ENCODE measurements at regions not wholly inside any gene's neighbourhood (a gene's known extent, or its start where the extent isn't known, plus 50 kb on each side); places are given as distances from the start of the nearest gene placed in this dataset.

- no peak overlapping the region for H3K18ac ChIP-seq (ENCODE audit: extremely low read depth, low read length)
- H3K36me3 ChIP-seq (ENCODE audit: control insufficient read depth in 2 of 4, insufficient read depth in 4 of 4, low read length in 3 of 4), result no peaks in the 10 kb centered on the region
- no peak overlapping the region for H2BK120ac ChIP-seq (replicated peaks; ENCODE audit: low read depth, low read length)
- H3K9me3 ChIP-seq (ENCODE audit: insufficient read depth in 2 of 2, low read depth in 1 of 2, low read length in 1 of 2), result no peaks in the 10 kb centered on the region
- no peak overlapping the region for H3K14ac ChIP-seq (ENCODE audit: insufficient read length)
- FAIRE-seq (no peak), DNase-seq (ENCODE audit: low read depth in 1 of 2, low spot score in 2 of 2) (no peak)
- H2BK5ac ChIP-seq (ENCODE audit: low read depth, low read length), result no peak overlapping the region
- H4K8ac ChIP-seq (ENCODE audit: extremely low read depth, insufficient read depth, low read length), result no peak overlapping the region
- H4K5ac ChIP-seq (ENCODE audit: insufficient read length, low read depth, low read length), result no peak overlapping the region
- no peak overlapping the region for H2AFZ ChIP-seq (ENCODE audit: low read length)
- no peaks in the 10 kb centered on the region for H3K79me2 ChIP-seq (ENCODE audit: control insufficient read depth in 1 of 2, insufficient read depth in 2 of 2, low read length in 2 of 2)
- H3K4ac ChIP-seq (replicated peaks; ENCODE audit: insufficient read length, low read depth, low read length), result no peak overlapping the region
- no peak overlapping the region for H3K23ac ChIP-seq (ENCODE audit: insufficient read length)
- no peak overlapping the region for H2AK5ac ChIP-seq (ENCODE audit: low read depth, low read length)
- H3K27me3 ChIP-seq (replicated peaks in 1 of 4; ENCODE audit: control insufficient read depth in 3 of 4, extremely low read depth in 1 of 4, insufficient read depth in 3 of 4, low read length in 3 of 4), result no peaks in the 10 kb centered on the region
- H3K56ac ChIP-seq (replicated peaks; ENCODE audit: insufficient read length, low read depth, low read length), result no peak overlapping the region
- H4K91ac ChIP-seq (replicated peaks; ENCODE audit: insufficient read length, low read length), result no peak overlapping the region
- no peak overlapping the region for H3K9ac ChIP-seq (replicated peaks in 1 of 4; ENCODE audit: extremely low read depth in 1 of 4, low read depth in 3 of 4, low read length in 3 of 4)
- H3K27ac ChIP-seq (ENCODE audit: low read depth, low read length), result no peak overlapping the region
- H3K4me1 ChIP-seq (replicated peaks in 1 of 4; ENCODE audit: control insufficient read depth in 3 of 4, insufficient read depth in 4 of 4, low read length in 3 of 4), result peaks cover 0 to 9% (median 3%) of the 10 kb centered on the region in 4 experiments; a peak in 1 of 7 replicates
- ChIA-PET CTCF (ENCODE audit: partially characterized antibody) (interaction anchor here (1.3 kb wide), 1 partner anchor 203 kb away, joined by 4 read pairs; no protein-coding TSS in a partner anchor), POLR2A (ENCODE audit: partially characterized antibody) (no interaction called here)
- no peaks in the 10 kb centered on the region for H4K20me1 ChIP-seq (replicated peaks in 1 of 2; ENCODE audit: control insufficient read depth in 1 of 2, insufficient read depth in 2 of 2, low read length in 2 of 2)
- no peak overlapping the region for H2BK20ac ChIP-seq (ENCODE audit: low read length)
- H3K79me1 ChIP-seq (ENCODE audit: low read depth, low read length), result no peaks in the 10 kb centered on the region
- 94% methylated on average over 2 of the region's 4 CpGs; no CpG with 5 or more reads in 1 of the 2 experiments for WGBS, 2 experiments (ENCODE audit: extremely low coverage in 1 of 2, insufficient coverage in 1 of 2, insufficient read length in 1 of 2, insufficient replicate concordance in 2 of 2, low coverage in 1 of 2, low lambda C conversion rate in 2 of 2, missing lambda C conversion rate in 1 of 2)
- no peaks in the 10 kb centered on the region for H3K23me2 ChIP-seq (ENCODE audit: low read depth, low read length)
- H2BK15ac ChIP-seq (ENCODE audit: low read length), result no peak overlapping the region
- TF ChIP-seq USF2 (IDR thresholded peaks at IDR 0.05; ENCODE audit: low read length) (no peak), TBP (IDR thresholded peaks at IDR 0.05; ENCODE audit: low read depth, low read length) (no peak), CHD1 (IDR thresholded peaks at IDR 0.05; ENCODE audit: low read depth, low read length) (no peak), JUND (IDR thresholded peaks at IDR 0.05; ENCODE audit: low read length) (no peak), KDM1A (IDR thresholded peaks at IDR 0.05; ENCODE audit: borderline replicate concordance, low read length) (no peak), TAF1 (IDR thresholded peaks at IDR 0.05; ENCODE audit: low read depth, low read length) (no peak), POLR2A (IDR thresholded peaks at IDR 0.05; ENCODE audit: control extremely low read depth in 1 of 2, low read depth in 2 of 2, low read length in 2 of 2) (no peak), POU5F1 (IDR thresholded peaks at IDR 0.05; ENCODE audit: low read depth, low read length) (no peak), RFX5 (IDR thresholded peaks at IDR 0.05; ENCODE audit: borderline replicate concordance, low read depth, low read length) (no peak), POLR2AphosphoS5 (IDR thresholded peaks at IDR 0.05; ENCODE audit: low read depth, low read length) (no peak), CBX5 (IDR thresholded peaks at IDR 0.05; ENCODE audit: low read depth, low read length) (no peak)
- no peak overlapping the region for H3K4me2 ChIP-seq (ENCODE audit: insufficient read depth in 1 of 2, low read depth in 2 of 2, low read length in 2 of 2)
- H2BK12ac ChIP-seq (ENCODE audit: low read depth, low read length), result no peak overlapping the region
- H3K4me3 ChIP-seq (ENCODE audit: extremely low read depth in 1 of 4, insufficient read depth in 2 of 4, low read depth in 3 of 4, low read length in 4 of 4), result no peak overlapping the region
Observed at GRCh38 chrX:43552703-43553102, 103.4 kb upstream of the MAOA start.
